ENCODE measurements at regions not wholly inside any gene's neighbourhood (a gene's known extent, or its start where the extent isn't known, plus 50 kb on each side); places are given as distances from the start of the nearest gene placed in this dataset.

DNA sequence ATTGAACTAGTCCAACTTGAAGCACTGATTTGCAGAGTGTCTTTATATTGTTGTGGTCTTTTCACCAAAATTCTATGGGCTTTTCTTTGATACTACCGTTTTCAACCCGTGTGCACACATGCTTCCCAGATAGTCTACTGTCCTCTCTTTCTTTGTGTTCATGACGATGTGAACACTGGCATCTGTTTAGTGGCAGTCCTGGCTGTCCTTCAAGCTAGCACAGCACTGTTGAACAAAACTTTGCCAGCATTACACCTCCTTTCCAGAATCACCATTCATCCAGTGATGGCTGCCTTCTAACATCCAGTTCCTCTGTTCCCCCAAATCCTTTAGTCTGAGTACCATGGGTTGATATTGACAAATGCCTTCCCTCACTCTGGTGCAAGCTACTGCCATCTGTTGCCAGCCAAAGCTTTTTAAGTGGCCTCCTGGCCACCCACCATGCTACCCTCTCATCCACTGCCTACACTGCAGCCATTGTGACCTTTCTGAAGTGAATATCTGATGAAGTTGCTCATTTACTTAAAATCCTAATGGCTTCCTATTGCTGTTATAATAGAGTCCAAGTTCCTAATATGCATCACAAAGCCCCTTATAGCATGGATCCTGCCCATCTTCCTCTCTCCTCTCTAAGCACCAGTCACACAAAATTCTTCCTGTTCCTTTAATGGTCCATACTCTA lies 94.3 kb downstream of the NIBAN1 start:
- ChIA-PET SMC1A (ENCODE audit: uncharacterized antibody, unreplicated experiment) (interaction anchor here (1.2 to 5.2 kb wide), 5 partner anchors 10 to 290 kb away, joined by 3 to 31 read pairs (median 4); no protein-coding TSS in a partner anchor), POLR2A (interaction anchor here (0.6 kb wide), 1 partner anchor 103 kb away, joined by 4 read pairs; no protein-coding TSS in a partner anchor), CTCF (no interaction called here), RAD21 (ENCODE audit: unreplicated experiment) (interaction anchor here (2.5 kb wide), 1 partner anchor 13 kb away, joined by 8 read pairs; no protein-coding TSS in a partner anchor)
- intact Hi-C loops (cut with micrococcal nuclease; ENCODE audit: unreplicated experiment) (loop anchor here (5.0 kb wide), 1 partner anchor 73 kb away; no protein-coding TSS in a partner anchor), in situ Hi-C loops (cut with MboI) (no loop called here)
- no TSS peak for BruUV-seq (replicated peaks)
- H3K4me2 ChIP-seq (ENCODE audit: control insufficient read depth, insufficient read depth): no peak overlapping the region
- H3K79me2 ChIP-seq (ENCODE audit: control insufficient read depth, insufficient read depth, low read length): no peaks in the 10 kb centered on the region
- H3K9me3 ChIP-seq (replicated peaks; ENCODE audit: control insufficient read depth, insufficient read depth, low read length): no peaks in the 10 kb centered on the region
- FAIRE-seq (no peak), DNase-seq (ENCODE audit: low read depth, low spot score) (no peak), ATAC-seq (no peak)
- no peak overlapping the region for H3K9ac ChIP-seq (ENCODE audit: control insufficient read depth, insufficient read depth, low read length)
- no peak overlapping the region for H3K27ac ChIP-seq (ENCODE audit: control insufficient read depth, insufficient read depth)
- no peak overlapping the region for H3K4me3 ChIP-seq
- WGBS (ENCODE audit: insufficient coverage, insufficient replicate concordance, low lambda C conversion rate, missing lambda C conversion rate): 100% methylated on average over 3 of the region's 3 CpGs
- peaks cover 18% of the 10 kb centered on the region for H3K4me1 ChIP-seq (ENCODE audit: control insufficient read depth, insufficient read depth, low read length)
- H2AFZ ChIP-seq (ENCODE audit: control insufficient read depth, low read depth, low read length): no peak overlapping the region
- TF ChIP-seq POU2F2 (IDR thresholded peaks at IDR 0.05; ENCODE audit: borderline replicate concordance, low read depth, low read length) (no peak), KLF5 (IDR thresholded peaks at IDR 0.05; ENCODE audit: partially characterized antibody) (no peak), ZNF622 (IDR thresholded peaks at IDR 0.05) (no peak), NR2F1 (conservative IDR thresholded peaks at IDR 0.05) (no peak), TAF1 (IDR thresholded peaks at IDR 0.05; ENCODE audit: borderline replicate concordance, low read depth, low read length) (no peak), MYC (IDR thresholded peaks at IDR 0.05; ENCODE audit: insufficient read depth, insufficient read length, insufficient replicate concordance, low read length, severe bottlenecking) (no peak), ZNF384 (IDR thresholded peaks at IDR 0.05; ENCODE audit: borderline replicate concordance, low read depth, low read length) (no peak), ZBED1 (IDR thresholded peaks at IDR 0.05; ENCODE audit: borderline replicate concordance) (no peak), IKZF2 (IDR thresholded peaks at IDR 0.05) (no peak), TCF7 (IDR thresholded peaks at IDR 0.05; ENCODE audit: borderline replicate concordance) (no peak), TBL1XR1 (IDR thresholded peaks at IDR 0.05; ENCODE audit: low read depth, low read length) (no peak)
- TF ChIP-seq, protein P1, sequence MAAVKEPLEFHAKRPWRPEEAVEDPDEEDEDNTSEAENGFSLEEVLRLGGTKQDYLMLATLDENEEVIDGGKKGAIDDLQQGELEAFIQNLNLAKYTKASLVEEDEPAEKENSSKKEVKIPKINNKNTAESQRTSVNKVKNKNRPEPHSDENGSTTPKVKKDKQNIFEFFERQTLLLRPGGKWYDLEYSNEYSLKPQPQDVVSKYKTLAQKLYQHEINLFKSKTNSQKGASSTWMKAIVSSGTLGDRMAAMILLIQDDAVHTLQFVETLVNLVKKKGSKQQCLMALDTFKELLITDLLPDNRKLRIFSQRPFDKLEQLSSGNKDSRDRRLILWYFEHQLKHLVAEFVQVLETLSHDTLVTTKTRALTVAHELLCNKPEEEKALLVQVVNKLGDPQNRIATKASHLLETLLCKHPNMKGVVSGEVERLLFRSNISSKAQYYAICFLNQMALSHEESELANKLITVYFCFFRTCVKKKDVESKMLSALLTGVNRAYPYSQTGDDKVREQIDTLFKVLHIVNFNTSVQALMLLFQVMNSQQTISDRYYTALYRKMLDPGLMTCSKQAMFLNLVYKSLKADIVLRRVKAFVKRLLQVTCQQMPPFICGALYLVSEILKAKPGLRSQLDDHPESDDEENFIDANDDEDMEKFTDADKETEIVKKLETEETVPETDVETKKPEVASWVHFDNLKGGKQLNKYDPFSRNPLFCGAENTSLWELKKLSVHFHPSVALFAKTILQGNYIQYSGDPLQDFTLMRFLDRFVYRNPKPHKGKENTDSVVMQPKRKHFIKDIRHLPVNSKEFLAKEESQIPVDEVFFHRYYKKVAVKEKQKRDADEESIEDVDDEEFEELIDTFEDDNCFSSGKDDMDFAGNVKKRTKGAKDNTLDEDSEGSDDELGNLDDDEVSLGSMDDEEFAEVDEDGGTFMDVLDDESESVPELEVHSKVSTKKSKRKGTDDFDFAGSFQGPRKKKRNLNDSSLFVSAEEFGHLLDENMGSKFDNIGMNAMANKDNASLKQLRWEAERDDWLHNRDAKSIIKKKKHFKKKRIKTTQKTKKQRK (IDR thresholded peaks at IDR 0.05; ENCODE audit: low read depth, low read length): no peak
- TF ChIP-seq, protein P2, sequence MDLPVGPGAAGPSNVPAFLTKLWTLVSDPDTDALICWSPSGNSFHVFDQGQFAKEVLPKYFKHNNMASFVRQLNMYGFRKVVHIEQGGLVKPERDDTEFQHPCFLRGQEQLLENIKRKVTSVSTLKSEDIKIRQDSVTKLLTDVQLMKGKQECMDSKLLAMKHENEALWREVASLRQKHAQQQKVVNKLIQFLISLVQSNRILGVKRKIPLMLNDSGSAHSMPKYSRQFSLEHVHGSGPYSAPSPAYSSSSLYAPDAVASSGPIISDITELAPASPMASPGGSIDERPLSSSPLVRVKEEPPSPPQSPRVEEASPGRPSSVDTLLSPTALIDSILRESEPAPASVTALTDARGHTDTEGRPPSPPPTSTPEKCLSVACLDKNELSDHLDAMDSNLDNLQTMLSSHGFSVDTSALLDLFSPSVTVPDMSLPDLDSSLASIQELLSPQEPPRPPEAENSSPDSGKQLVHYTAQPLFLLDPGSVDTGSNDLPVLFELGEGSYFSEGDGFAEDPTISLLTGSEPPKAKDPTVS (IDR thresholded peaks at IDR 0.05; ENCODE audit: low read depth, low read length): no peak
- TF ChIP-seq, protein P3, sequence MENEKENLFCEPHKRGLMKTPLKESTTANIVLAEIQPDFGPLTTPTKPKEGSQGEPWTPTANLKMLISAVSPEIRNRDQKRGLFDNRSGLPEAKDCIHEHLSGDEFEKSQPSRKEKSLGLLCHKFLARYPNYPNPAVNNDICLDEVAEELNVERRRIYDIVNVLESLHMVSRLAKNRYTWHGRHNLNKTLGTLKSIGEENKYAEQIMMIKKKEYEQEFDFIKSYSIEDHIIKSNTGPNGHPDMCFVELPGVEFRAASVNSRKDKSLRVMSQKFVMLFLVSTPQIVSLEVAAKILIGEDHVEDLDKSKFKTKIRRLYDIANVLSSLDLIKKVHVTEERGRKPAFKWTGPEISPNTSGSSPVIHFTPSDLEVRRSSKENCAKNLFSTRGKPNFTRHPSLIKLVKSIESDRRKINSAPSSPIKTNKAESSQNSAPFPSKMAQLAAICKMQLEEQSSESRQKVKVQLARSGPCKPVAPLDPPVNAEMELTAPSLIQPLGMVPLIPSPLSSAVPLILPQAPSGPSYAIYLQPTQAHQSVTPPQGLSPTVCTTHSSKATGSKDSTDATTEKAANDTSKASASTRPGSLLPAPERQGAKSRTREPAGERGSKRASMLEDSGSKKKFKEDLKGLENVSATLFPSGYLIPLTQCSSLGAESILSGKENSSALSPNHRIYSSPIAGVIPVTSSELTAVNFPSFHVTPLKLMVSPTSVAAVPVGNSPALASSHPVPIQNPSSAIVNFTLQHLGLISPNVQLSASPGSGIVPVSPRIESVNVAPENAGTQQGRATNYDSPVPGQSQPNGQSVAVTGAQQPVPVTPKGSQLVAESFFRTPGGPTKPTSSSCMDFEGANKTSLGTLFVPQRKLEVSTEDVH (IDR thresholded peaks at IDR 0.05; ENCODE audit: low read depth, partially characterized antibody): no peak
- H4K20me1 ChIP-seq (ENCODE audit: control insufficient read depth, insufficient read depth): no peaks in the 10 kb centered on the region
- no peaks in the 10 kb centered on the region for H3K27me3 ChIP-seq (replicated peaks in 1 of 2; ENCODE audit: control insufficient read depth in 2 of 2, insufficient read depth in 2 of 2, low read length in 1 of 2)
- H3K36me3 ChIP-seq (ENCODE audit: control insufficient read depth in 2 of 2, insufficient read depth in 2 of 2, low read length in 1 of 2): peaks cover 0 to 6% of the 10 kb centered on the region in 2 experiments; a peak in 2 of 4 replicates

All from GM12878 (cell line).